ENCODE measurements at regions not wholly inside any gene's neighbourhood (a gene's known extent, or its start where the extent isn't known, plus 50 kb on each side); places are given as distances from the start of the nearest gene placed in this dataset.

DNA sequence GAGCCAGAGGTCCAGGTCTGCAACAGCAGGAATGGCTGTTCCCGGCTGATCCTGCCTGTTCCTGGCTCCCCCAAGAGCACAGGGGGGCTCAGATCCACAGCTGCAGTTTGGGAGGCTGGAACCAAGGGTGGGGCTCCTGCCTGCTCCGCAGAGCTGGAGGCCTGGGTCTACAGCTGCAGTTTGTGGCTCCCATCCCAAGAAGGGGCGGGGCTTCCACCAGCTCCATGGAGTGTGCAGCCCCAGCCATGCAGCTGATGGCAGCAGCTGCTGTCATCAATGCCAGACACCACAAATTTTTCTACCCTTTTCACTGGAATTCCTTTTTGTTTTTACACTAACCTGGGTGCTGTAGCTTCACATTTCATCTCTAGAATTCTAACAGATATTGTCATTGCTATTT, 135.4 kb upstream of the KIF2B start (continued):
- TF ChIP-seq, protein P1, sequence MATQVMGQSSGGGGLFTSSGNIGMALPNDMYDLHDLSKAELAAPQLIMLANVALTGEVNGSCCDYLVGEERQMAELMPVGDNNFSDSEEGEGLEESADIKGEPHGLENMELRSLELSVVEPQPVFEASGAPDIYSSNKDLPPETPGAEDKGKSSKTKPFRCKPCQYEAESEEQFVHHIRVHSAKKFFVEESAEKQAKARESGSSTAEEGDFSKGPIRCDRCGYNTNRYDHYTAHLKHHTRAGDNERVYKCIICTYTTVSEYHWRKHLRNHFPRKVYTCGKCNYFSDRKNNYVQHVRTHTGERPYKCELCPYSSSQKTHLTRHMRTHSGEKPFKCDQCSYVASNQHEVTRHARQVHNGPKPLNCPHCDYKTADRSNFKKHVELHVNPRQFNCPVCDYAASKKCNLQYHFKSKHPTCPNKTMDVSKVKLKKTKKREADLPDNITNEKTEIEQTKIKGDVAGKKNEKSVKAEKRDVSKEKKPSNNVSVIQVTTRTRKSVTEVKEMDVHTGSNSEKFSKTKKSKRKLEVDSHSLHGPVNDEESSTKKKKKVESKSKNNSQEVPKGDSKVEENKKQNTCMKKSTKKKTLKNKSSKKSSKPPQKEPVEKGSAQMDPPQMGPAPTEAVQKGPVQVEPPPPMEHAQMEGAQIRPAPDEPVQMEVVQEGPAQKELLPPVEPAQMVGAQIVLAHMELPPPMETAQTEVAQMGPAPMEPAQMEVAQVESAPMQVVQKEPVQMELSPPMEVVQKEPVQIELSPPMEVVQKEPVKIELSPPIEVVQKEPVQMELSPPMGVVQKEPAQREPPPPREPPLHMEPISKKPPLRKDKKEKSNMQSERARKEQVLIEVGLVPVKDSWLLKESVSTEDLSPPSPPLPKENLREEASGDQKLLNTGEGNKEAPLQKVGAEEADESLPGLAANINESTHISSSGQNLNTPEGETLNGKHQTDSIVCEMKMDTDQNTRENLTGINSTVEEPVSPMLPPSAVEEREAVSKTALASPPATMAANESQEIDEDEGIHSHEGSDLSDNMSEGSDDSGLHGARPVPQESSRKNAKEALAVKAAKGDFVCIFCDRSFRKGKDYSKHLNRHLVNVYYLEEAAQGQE (IDR thresholded peaks at IDR 0.05; ENCODE audit: low read depth), result no peak
- TF ChIP-seq ELF1 (IDR thresholded peaks at IDR 0.05; ENCODE audit: borderline replicate concordance, low read depth), result no peak
- TF ChIP-seq FOSL1 (IDR thresholded peaks at IDR 0.05; ENCODE audit: low read depth), result no peak
- TF ChIP-seq SRF (IDR thresholded peaks at IDR 0.05; ENCODE audit: low read depth), result no peak
- no peak for TF ChIP-seq POLR2A (IDR thresholded peaks at IDR 0.05; ENCODE audit: borderline replicate concordance, extremely low read depth, insufficient read depth, insufficient read length)
- no peak for TF ChIP-seq EZH2 (IDR thresholded peaks at IDR 0.05)
- no peak for TF ChIP-seq ZNF274 (IDR thresholded peaks at IDR 0.05; ENCODE audit: low read depth, low read length)
- TF ChIP-seq POLR2AphosphoS5 (IDR thresholded peaks at IDR 0.05; ENCODE audit: low read depth, low read length), result no peak

DNA sequence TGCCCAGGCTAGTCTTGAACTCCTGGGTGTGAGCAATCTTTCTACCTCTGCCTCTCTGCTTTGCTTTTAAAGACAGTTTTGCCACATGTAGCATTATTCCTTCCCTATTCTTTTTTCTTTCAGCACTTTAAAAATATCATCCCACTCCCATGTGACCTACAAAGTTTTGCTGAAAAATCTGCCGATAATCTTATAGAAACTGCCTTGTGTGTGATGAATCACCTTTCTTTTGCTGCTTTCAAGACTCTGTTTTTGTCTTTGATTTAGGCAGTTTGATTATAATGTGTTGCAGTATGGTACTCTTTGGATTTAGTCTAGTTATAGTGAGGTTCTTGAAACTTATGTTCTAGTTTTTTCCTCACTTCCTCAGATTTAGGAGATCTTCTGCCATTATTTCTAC, 142.0 kb upstream of the KIF2B start:
- Histone ChIP-seq H3K4me2 (ENCODE audit: low read length) (no peak overlapping the region), H3K4me3 (replicated peaks in 1 of 2; ENCODE audit: low read depth in 1 of 2, low read length in 2 of 2) (no peak overlapping the region), H3K79me2 (ENCODE audit: insufficient read depth, low read length) (no peaks in the 10 kb centered on the region), H3K9ac (ENCODE audit: low read length) (no peak overlapping the region), H3K4me1 (ENCODE audit: control insufficient read depth in 1 of 2, insufficient read depth in 2 of 2, low read length in 2 of 2) (no peaks in the 10 kb centered on the region), H3K9me2 (ENCODE audit: insufficient read depth) (no peaks in the 10 kb centered on the region), H3K36me3 (ENCODE audit: control insufficient read depth in 1 of 2, insufficient read depth in 2 of 2, low read length in 2 of 2) (no peaks in the 10 kb centered on the region; a peak in 1 of 4 replicates), H4K20me1 (ENCODE audit: insufficient read depth) (no peaks in the 10 kb centered on the region), H3K9me3 (ENCODE audit: control insufficient read depth in 1 of 2, insufficient read depth in 1 of 2, low read depth in 1 of 2, low read length in 2 of 2) (peaks cover 30 to 32% of the 10 kb centered on the region in 2 experiments; a peak in 3 of 4 replicates), H3K27me3 (ENCODE audit: insufficient read depth, low read length) (no peaks in the 10 kb centered on the region), H2AFZ (ENCODE audit: low read depth, low read length, poor library complexity, severe bottlenecking) (no peak overlapping the region), H3K27ac (ENCODE audit: low read depth, low read length) (no peak overlapping the region)
- no TSS peak for BruUV-seq (replicated peaks)
- ATAC-seq (no peak), DNase-seq (ENCODE audit: low read depth, low spot score) (no peak)
- RAD21 ChIA-PET (ENCODE audit: low non-redundant PET in 1 of 2, low total read pairs in 2 of 2, uncharacterized antibody in 2 of 2, unreplicated experiment in 2 of 2), result no interaction called here
- intact Hi-C loops (cut with micrococcal nuclease), result no loop called here
- POLR2A ChIA-PET, result no interaction called here
- TF ChIP-seq ZNF274 (IDR thresholded peaks at IDR 0.05; ENCODE audit: low read depth, low read length) (no peak), SP1 (IDR thresholded peaks at IDR 0.05; ENCODE audit: low read depth) (no peak), RAD21 (IDR thresholded peaks at IDR 0.05; ENCODE audit: low read depth) (no peak), ZFX (IDR thresholded peaks at IDR 0.05) (no peak), TCF7L2 (IDR thresholded peaks at IDR 0.05; ENCODE audit: borderline replicate concordance, extremely low read depth, insufficient read depth, insufficient read length) (no peak), EGR1 (IDR thresholded peaks at IDR 0.05; ENCODE audit: low read depth) (no peak), ELF1 (IDR thresholded peaks at IDR 0.05; ENCODE audit: borderline replicate concordance, low read depth) (no peak), POLR2A (IDR thresholded peaks at IDR 0.05; ENCODE audit: borderline replicate concordance, extremely low read depth, insufficient read depth, insufficient read length) (no peak), SRF (IDR thresholded peaks at IDR 0.05; ENCODE audit: low read depth) (no peak), CEBPB (IDR thresholded peaks at IDR 0.05; ENCODE audit: low read depth) (no peak), JUND (IDR thresholded peaks at IDR 0.05) (no peak), EZH2 (IDR thresholded peaks at IDR 0.05) (no peak)
- TF ChIP-seq, protein P1 (IDR thresholded peaks at IDR 0.05; ENCODE audit: low read depth), result no peak
- TF ChIP-seq, protein P2, sequence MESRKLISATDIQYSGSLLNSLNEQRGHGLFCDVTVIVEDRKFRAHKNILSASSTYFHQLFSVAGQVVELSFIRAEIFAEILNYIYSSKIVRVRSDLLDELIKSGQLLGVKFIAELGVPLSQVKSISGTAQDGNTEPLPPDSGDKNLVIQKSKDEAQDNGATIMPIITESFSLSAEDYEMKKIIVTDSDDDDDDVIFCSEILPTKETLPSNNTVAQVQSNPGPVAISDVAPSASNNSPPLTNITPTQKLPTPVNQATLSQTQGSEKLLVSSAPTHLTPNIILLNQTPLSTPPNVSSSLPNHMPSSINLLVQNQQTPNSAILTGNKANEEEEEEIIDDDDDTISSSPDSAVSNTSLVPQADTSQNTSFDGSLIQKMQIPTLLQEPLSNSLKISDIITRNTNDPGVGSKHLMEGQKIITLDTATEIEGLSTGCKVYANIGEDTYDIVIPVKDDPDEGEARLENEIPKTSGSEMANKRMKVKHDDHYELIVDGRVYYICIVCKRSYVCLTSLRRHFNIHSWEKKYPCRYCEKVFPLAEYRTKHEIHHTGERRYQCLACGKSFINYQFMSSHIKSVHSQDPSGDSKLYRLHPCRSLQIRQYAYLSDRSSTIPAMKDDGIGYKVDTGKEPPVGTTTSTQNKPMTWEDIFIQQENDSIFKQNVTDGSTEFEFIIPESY (IDR thresholded peaks at IDR 0.05; ENCODE audit: extremely low read depth, insufficient replicate concordance, low read length), result no peak
- TF ChIP-seq, protein P3, sequence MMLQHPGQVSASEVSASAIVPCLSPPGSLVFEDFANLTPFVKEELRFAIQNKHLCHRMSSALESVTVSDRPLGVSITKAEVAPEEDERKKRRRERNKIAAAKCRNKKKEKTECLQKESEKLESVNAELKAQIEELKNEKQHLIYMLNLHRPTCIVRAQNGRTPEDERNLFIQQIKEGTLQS (IDR thresholded peaks at IDR 0.05), result no peak
- CTCF ChIA-PET, result no interaction called here

All from HCT116 (cell line).